GM19395 (cell line): ENCODE measurements at regions not wholly inside any gene's neighbourhood (a gene's known extent, or its start where the extent isn't known, plus 50 kb on each side); places are given as distances from the start of the nearest gene placed in this dataset.
A peak's percentile ranks its signal among the peaks of the same experiment; 100 is the strongest.

Source experiments
- ATAC-seq: cut with Tn5 transposase; IDR thresholded peaks from one replicate; pipeline ENCODE4 v1.9.1; 2021; ENCODE audit warnings: mild to moderate bottlenecking, moderate library complexity; ENCODE audit not compliant: unreplicated experiment

DNA sequence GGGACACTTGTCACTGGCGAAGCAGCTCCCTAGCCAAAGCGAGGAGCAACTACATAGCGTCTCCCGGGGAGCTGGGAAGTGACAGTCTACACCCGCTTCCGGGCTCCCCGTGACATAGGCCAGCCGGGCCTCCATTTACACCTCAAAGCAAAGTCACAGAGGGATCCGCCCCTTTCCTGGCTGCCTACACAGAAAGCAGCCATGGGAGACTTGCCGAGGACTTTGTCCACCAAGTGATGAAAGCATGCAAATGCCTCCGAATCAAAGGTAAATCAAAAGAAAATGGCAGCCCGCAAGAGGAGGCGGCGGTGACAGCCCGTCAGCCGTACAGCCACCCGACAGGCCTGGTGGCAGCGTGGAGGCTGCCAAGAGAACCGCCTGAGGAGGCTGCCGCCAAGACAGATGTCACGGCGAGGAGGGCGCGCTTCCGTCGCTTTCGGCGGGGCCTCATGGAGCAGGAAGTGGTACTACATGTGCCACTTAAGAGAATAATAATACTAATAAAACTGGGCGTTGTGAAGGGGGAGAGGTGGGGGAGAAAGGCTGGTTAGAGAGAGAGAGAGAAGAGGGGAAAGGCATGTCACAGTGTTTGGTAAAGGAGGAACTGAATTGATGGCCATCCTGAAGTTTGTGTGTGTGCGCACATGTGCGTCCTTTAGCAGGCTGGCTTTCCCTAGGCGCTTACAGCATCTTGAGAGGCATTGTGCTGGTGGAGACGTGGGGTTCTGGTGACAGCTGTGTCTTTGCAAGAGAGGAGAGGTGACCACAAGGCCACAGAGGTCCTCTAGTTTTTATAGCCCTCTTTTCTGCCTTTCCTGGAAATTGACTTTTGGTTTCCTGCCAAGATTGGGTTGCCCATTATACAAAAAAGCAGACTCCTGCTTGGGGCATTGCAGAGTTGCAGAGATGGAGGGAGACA lies 661.7 kb downstream of the VRK1 start:
- peak; percentile 61 for ATAC-seq

DNA sequence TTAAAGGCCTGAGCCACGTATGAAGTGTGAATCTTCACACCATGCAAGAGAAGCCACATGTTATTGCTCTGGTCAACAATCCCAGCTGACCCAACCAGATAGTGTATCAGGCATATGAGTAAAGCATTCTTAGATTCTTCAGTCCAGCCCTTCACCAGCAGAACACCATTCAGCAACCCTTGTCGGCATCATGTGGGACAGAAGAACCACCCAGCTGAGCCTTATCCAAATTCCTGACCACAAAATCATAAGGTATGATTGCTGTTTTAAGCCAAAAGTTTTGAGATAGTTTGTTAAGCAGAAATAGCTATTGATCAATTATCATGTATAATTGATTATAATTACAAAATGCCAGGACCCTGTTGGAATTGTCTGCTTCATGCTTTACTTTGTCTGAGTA lies 664.9 kb downstream of the VRK1 start:
- no peak for ATAC-seq

DNA sequence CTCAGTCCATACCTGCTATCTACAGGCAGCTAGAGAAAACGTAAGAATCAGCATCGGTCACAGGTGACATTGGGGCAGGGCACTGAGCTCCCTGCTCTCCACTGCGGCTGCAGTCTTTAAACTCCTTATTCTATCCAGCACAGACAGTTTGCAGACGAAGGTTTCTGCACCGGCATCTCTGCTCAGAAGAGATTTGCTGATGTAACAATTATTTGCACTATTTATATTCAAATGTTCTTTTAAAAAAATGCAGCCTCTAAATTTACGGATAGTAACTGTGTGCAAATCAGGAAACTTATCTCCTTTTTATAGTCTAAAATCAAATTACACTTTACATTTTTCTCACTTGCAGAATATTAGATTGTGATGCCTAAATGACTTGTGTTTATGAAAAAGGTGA lies 671.0 kb downstream of the VRK1 start:
- no peak for ATAC-seq

DNA sequence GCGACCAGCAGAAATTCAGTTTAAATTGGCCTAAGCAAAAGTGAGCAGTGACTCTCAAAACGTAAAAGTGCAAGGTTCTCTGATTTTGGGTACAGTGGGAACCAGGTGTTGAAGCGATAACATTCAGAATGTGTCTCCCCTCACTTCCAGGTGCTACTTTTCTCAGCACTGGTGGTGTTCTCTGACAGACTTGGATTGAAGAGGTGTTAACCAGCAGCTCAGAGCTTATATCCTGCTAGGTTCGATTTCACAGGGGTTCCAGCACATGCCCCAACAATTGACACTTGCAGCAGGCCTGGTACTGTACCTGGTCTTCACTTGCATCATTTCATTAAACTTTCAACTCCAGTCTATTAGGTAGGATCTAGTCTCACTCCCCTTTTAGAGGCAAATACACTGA lies 680.2 kb downstream of the VRK1 start:
- no peak for ATAC-seq

DNA sequence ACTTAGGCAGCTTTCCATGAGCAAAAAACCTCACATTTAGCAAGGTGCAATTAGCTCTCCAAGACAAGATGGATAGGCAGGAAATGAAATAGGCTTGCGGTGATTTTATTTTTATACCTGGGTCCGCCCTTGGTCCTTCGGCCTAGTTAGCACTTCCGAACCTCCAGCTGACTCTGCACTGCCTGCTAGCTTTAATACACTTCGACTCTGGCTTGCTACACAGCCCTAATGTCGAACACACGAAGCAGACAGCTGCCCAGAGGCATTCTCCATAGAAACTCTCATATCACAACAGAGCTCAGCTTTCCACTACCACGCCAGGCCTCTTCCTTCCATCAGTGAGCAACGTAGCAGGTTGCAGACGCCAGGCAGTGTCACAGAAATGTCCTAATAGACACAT lies 688.0 kb downstream of the VRK1 start:
- no peak for ATAC-seq

DNA sequence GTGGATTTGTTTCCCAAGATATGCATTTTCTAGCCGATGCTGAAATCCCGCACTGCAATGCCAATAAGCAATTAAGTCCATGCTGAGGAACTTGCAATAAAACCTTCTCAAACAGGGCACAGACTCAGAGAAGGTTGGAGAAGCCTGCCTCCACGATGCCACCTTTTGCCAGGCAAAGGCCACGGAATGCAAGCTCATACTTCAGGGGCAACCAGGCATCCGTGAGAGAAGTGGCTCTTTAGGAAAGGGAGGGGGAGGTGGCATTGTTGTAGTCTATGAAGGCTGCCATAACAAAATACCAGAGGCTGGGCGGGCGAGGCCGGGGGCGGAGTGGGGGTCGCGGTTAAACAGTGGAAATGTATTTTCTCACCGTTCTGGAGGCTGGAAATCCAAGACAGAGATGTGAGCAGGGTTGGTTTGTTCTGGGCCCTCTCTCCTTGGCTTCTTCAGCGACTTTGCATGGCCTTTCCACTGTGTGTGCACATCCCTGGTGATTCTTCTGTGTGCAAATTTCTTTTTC lies 689.5 kb downstream of the VRK1 start:
- no peak for ATAC-seq

DNA sequence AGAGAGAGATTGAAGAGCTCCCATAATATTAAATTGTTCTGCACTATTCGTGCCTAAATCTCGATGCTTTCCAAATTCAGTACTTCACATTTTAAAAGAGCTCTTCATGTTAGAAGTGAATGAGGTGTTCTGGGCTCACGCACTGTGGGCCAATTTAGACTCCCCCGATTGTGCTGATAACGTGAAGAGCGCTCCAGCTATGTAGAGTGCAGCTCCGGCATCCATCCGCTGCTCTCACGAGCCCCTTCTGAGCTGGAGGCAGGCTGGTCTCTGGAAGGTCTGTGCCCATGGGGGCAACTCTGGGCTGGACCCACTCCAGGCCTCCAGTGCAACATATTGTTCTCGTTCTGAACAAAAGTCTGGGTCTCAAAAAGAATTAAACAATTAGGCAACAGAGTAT lies 692.6 kb downstream of the VRK1 start:
- ATAC-seq: no peak

DNA sequence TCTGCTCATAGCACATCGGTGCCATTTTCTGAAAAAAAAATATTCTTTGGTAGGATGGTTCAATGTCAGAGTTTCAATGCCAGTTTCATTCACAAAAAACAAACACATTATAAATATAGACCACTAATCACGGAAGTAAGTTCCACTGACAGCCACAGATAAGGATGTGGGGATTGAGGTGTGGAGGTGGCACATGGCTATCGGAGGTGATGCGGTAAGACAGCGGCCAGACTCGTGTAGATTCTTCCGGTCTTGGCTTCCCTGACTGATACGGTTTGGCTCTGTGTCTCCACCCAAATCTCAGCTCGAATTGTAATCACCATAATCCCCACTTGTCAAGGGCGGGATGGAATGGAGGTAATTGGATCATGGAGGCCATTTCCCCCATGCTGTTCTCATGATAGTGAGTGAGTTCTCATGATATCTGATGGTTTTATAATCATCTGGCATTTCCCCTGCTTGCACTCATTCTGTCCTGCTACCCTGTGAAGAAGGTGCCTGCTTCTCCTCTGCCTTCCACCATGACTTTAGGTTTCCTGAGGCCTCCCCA lies 693.4 kb downstream of the VRK1 start:
- no peak for ATAC-seq

DNA sequence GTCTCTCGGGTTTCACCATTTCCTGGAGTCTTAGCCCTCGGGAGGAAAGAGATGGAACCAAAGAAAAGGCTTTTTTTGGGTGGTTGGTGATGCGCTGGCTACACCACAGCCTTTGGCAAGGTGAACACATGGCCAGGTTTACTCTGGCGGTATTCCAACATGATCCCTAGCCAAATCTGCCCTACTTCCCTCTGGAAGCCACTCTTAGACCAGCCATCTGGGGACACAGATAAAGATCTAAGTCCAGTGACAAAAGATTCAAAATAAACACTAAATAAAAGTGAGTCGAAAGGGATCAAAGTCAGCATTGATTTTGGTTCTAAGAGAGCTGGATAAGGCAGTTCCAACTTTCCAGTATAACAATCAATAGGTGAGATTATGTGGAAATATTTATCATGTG lies 694.5 kb downstream of the VRK1 start:
- ATAC-seq: no peak

DNA sequence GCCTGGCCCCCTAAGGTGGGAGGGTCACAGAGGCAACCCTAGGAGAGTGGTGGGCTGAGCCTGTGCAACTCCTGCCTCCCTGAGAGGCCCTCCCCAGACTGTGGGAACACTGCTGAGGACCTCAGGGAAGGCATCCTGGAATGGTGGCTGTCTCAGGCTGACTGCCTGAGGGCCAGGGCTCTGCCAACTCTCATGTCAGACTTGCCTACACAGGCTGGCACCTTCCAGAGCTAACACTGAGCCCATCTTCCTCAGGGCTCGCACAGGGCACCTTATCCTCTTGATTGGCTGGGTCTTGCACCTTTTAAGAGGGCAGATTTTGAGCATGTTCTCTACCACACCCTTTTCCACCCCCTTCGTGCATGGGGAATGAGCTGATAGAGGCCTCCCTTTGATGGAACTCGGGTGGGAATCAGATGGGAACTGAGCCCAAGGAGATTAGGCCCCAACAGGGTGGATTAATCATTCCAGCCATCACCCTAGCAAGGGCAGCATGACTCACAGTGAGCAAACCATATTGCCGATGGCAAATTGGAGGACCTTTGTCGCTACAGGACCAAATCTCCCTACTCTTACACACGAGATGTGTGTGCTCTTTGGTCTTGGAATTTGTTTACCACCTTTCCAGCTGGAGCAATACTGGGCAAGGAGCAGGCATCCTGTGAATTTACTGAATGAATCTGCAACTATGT lies 702.8 kb downstream of the VRK1 start:
- ATAC-seq: no peak

DNA sequence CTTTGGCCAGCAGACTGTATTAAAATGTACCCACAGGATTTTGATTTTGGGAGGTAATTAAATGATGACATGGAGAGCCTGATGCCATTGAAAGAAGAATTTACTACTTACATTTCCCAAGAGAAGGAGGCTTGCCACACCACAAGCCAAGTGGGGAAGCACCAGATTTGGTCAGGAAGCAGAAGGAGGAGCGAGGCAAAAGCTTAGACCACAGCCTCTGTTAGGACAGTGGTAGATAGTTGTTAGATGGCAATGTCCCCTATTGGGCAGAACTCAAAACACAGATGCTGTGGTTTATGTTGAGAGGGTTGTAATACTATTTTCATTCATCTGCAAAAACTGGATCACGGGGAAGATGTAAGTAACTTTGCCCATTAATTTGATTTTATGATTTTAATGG lies 709.4 kb downstream of the VRK1 start:
- ATAC-seq: no peak

DNA sequence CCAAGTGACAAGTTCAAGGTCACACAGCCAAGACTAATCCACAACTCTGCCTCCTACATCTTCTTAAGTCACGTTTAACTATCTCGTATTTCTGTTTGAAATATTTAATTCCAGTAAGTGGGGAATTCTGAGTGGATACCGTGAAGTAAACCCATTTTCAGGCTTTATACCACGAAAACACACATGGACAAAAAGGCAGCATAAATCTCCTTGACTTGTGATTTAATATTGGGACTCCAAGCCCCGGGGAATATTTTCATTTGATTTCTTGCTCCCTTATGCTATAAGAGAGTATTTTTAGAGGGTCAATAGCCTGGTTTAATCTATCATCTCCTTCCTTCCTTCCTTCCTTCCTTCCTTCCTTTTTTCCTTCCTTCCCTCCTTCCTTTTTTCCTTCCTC lies 716.7 kb downstream of the VRK1 start:
- ATAC-seq: no peak

DNA sequence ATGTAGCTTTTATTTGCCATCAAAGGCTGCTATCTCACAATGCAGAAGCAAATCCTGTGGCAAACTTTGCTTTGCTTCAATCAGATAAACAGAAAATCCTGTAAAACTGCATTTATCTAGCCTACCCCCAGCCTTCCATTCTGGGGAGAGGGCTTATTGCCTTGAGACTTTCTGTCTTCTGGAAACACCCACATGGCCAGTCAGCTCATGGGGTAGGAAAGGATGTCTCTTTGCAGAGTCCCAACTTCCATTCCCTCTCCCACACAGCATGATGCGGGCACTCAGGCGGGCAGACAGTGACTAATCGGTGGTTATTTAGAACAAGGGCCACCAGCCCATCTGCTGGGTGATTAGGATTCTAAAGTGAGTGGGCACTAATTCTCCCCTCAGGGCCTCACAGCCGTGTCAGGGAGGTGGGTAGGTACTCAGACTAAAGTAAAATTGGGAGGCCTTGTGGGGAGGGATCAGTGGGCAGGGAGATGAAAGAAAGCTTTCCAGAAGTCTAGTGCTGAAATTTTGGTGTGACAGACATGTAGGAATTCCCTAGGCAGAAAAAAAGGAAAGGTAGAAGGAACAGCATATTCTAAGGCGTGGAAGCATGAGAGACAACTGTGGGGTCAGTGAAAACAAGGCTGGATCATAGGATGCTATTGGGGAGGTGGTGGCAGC lies 720.5 kb downstream of the VRK1 start:
- ATAC-seq: no peak

DNA sequence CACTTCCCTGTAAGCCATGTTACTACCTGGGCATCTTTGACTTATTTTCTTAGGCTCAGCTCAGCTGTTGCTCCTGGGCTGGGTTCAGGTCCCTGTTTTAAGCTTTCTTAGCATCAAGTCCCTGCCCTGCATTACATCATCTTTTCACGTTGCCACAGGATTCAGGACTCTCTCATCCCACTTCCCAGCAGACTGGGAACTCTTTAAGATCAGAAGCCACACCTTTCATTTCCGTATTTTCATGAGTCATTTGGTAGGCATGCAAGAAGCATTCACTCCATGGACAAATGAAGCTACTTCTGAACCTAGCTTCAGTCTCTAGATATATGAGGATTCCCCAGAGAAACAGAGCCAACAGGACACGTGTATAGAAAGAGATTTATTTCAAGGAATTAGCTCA lies 726.8 kb downstream of the VRK1 start:
- no peak for ATAC-seq

DNA sequence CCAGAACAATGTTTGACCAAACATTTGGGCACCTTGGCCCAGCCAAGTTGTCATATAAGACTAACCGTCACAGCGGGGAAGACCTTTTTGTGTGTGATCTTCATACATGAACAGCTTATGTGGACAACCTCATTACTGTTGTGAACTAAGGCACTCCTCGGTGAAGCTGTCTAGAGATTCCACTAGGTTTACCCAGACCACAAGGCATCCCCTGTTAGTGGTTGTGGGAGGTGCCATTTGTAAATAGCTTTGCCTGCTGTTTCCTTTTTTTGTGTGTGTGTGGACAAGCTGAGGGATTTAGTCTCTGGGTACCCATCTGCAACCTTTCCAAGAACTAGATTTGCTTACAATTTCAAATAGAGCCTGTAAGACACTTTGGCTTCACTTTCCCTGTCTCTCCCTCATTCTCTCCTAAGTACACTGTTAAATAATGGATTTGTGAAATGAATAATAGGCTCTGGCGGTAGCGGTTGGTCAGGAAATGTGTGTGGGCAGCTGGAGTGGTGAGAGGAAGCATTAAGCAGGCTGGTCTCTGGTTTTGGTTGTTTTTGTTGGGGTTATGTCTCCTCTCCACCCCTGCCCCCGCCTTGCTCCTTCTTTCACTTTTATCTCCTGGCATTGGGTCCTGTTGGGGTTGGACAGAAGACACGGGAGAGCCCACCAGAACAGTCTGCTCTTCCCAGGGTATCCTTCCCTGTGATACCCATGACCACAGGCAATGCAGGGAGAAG lies 727.6 kb downstream of the VRK1 start:
- no peak for ATAC-seq

DNA sequence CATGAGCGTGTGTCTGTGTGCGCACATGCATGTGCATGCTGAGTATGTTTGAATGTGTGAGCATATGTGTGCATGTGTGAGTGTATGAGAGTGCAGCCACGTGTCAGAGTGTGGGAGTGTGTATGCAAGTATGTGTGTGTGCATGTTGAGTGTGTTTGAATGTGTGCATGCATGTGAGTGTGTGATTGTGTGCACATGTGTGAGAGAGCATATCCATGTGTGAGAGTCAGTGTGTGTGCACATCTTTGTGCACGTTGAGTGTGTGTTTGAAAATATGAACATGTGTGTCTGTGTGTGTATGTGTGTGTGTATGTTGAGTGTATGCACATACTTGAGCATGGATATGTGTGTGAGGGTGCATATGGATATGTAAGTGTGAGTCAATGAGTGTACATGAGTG lies 730.8 kb downstream of the VRK1 start:
- ATAC-seq: no peak

DNA sequence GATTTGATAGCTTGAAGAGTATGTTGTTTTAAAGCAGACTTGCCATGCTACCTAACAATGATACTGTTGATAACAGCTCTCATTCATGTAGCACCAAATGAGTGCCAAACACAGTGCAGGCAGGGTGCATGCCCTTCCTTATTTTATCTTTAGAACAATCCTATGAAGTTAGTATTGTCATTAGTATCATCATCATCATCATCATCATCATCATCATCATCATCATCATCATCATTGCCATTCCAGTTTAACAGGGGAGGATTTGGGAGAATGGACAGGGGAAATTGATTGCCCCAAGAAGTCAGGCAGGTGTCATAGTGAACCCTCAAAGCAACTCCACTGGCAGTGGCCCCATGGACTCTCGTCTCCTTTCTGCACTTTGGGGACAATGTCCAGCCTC lies 734.9 kb downstream of the VRK1 start:
- ATAC-seq: no peak

DNA sequence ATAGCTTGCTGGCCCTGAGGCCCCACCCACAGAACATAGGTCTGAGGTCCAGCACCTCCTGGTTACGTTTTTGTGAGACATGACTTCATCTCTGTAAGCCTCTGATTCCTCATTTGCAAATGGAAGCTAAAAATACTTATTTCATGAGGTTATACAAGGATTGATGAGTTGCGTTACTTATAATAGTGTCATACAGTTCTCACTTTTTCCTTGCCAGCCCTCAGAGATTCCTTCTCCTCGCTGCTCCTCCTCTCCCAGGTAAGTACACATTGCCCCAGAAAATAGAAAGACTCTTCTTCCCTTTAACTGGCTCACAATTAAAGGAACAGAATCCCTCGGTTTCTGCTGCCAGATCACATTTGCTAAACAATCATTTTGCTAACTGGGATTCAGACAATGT lies 739.2 kb downstream of the VRK1 start:
- ATAC-seq: no peak

DNA sequence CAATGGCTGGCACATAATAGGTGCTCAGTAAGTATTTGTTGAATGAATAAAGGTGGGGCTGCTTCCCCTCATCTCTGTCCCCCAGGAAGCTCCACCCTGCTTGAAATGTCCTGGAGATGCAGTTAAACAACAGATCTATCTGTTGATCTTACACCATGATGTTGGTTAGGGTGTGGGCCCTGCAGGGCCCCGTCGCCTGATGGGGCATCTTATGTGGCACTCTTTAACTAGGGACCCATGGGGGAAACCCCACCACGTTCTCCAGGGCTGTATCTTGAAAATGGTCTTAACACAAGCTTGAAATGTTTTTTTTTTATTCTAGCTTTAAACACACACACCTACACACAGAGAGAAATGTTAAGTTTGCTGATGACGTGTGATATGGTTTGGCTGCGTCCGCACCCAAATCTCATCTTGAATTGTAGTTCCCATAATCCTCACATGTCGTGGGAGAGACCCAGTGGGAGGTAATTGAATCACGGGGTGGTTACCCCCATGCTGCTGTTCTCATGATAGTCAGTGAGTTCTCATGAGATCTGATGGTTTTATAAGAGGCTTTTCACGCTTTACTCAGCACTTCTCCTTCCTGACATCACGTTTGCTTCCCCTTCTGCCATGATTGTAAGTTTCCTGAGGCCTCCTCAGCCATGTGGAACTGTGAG lies 741.7 kb downstream of the VRK1 start:
- ATAC-seq: no peak

DNA sequence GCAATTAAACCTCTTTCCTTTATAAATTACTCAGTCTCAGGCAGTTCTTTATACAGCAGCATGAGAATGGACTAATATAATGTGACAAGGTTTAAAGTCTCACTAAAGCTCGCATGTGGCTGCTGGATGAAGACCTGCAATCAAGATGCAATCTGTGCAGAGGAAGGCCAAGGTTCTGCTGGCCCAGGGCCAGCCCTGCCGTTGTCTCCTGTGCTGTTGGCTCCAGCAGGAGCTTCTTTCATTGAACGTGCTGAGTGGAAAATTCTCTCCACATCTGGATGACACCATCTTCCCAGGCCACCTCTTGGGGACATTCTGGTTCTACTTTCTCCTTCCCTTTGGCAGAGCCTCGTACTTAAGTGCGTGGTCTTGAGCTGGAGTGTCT lies 742.2 kb downstream of the VRK1 start:
- ATAC-seq: no peak
